ENCODE measurements at regions not wholly inside any gene's neighbourhood (a gene's known extent, or its start where the extent isn't known, plus 50 kb on each side); places are given as distances from the start of the nearest gene placed in this dataset.

DNA sequence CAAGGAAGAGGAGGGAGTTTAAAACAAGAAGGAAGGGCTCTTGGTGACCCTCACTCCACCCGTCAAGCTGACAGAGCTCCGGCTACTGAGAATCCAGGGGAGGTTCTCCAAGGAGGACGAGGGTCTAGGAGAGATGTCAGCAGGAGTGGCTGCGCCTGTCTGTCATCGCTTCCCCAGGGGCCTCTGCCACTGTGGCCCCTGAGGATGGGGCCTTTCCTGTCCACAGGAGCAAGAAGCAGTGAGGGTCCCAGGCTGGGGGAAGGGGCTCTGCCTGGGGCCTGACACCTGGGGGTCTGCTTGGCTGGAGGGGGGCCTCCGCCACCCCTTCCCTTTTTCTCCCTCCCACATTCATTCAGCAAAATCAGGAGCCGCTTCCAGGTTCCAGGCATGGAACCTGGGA lies 66.5 kb upstream of the TNRC6C start (continued):
- TF ChIP-seq, protein P1, sequence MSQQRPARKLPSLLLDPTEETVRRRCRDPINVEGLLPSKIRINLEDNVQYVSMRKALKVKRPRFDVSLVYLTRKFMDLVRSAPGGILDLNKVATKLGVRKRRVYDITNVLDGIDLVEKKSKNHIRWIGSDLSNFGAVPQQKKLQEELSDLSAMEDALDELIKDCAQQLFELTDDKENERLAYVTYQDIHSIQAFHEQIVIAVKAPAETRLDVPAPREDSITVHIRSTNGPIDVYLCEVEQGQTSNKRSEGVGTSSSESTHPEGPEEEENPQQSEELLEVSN (IDR thresholded peaks at IDR 0.05; ENCODE audit: borderline replicate concordance in 1 of 2, extremely low read depth in 1 of 2, insufficient read depth in 1 of 2, insufficient read length in 1 of 2, low read depth in 1 of 2, low read length in 1 of 2, poor library complexity in 1 of 2, severe bottlenecking in 1 of 2): no peak
- no peak for TF ChIP-seq BDP1 (IDR thresholded peaks at IDR 0.05; ENCODE audit: insufficient read depth, insufficient read length)

DNA sequence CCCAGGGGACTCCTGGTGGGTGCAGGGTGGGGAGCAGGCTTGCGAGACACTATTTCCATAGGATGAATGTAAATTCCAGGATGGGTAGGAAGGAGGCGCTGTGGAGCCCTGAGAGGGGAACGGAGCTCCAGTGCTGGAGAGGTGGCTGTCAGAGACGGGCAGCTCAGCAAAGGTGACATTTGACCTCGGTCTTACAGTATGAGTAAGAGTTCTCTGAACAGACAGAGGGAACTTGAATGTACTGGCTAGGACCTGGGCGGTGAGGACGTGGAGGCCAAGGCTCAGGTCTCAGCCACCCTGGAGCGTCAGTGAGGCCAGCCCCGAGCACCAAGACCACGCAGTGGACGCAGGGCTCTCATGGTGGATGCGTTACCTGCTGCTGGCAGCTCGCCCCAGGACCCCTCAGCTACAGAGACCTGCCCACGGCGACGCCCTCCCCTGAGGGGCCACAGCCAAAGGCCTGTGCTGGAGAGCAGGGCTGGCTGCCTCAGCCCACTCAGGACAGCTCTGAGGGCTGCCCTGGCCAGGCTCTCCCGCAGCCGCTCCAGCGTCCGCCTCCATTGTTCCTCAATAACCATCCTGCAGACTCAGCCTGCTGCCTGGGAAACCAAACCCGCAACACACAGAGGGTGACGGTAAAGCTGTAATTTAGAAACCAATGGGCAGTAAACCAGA lies 65.9 kb upstream of the TNRC6C start:
- POLR2A ChIA-PET: interaction anchor here (0.6 to 1.3 kb wide), 3 partner anchors 12 to 121 kb away, joined by 3 to 5 read pairs (median 3); no protein-coding TSS in a partner anchor
- WGBS (ENCODE audit: insufficient coverage, low coverage, missing lambda C conversion rate): 39% methylated on average over 22 of the region's 22 CpGs
- BruUV-seq (replicated peaks): no TSS peak
- Histone ChIP-seq H3K36me3 (ENCODE audit: control insufficient read depth, insufficient read depth, low read length) (no peaks in the 10 kb centered on the region), H3K27me3 (ENCODE audit: control insufficient read depth in 2 of 2, insufficient read depth in 2 of 2, low read length in 2 of 2) (peaks cover 18 to 52% of the 10 kb centered on the region in 2 experiments; a peak in 4 of 5 replicates), H3K4me3 (no peak overlapping the region), H3K9ac (ENCODE audit: insufficient read depth in 1 of 2, low read depth in 2 of 2, low read length in 2 of 2) (no peak overlapping the region), H3K4me2 (ENCODE audit: insufficient read depth, low read length) (0 out of 2 replicates have a peak overlapping the region, but pooled peaks have one; percentile 23), H3K9me3 (replicated peaks; ENCODE audit: control insufficient read depth, insufficient read depth, low read depth, low read length) (no peaks in the 10 kb centered on the region), H2AFZ (ENCODE audit: low read depth, low read length) (peak overlapping the region; percentile 60; the same call in 1 of the 2 replicates), H3K79me2 (ENCODE audit: control insufficient read depth, insufficient read depth, low read length) (no peaks in the 10 kb centered on the region), H3K27ac (ENCODE audit: extremely low read depth, low read depth, low read length) (no peak overlapping the region; the same call in 2 of the 3 replicates), H3K9me1 (ENCODE audit: control insufficient read depth, insufficient read depth, low read length) (no peaks in the 10 kb centered on the region), H4K20me1 (replicated peaks; ENCODE audit: control insufficient read depth, insufficient read depth, low read length) (0 out of 2 replicates have a peak, but pooled peaks cover 3% of the 10 kb centered on the region), H3K4me1 (replicated peaks in 1 of 2; ENCODE audit: control insufficient read depth in 2 of 2, insufficient read depth in 2 of 2, low read length in 2 of 2) (peaks cover 10 to 12% of the 10 kb centered on the region in 2 experiments)
- FAIRE-seq: peak; percentile 94
- peak; percentile 90 for ATAC-seq
- in situ Hi-C loops (cut with MboI): no loop called here
- CTCF ChIA-PET (ENCODE audit: low intra/inter-chr PET ratio): interaction anchor here (0.6 kb wide), 1 partner anchor 122 kb away, joined by 3 read pairs; no protein-coding TSS in a partner anchor
- DNase-seq (ENCODE audit: extremely low read depth in 1 of 4, low spot score in 3 of 4): peak; percentile 66 to 79 (median 76)
- intact Hi-C loops (cut with micrococcal nuclease): no loop called here
- TF ChIP-seq, protein P2, sequence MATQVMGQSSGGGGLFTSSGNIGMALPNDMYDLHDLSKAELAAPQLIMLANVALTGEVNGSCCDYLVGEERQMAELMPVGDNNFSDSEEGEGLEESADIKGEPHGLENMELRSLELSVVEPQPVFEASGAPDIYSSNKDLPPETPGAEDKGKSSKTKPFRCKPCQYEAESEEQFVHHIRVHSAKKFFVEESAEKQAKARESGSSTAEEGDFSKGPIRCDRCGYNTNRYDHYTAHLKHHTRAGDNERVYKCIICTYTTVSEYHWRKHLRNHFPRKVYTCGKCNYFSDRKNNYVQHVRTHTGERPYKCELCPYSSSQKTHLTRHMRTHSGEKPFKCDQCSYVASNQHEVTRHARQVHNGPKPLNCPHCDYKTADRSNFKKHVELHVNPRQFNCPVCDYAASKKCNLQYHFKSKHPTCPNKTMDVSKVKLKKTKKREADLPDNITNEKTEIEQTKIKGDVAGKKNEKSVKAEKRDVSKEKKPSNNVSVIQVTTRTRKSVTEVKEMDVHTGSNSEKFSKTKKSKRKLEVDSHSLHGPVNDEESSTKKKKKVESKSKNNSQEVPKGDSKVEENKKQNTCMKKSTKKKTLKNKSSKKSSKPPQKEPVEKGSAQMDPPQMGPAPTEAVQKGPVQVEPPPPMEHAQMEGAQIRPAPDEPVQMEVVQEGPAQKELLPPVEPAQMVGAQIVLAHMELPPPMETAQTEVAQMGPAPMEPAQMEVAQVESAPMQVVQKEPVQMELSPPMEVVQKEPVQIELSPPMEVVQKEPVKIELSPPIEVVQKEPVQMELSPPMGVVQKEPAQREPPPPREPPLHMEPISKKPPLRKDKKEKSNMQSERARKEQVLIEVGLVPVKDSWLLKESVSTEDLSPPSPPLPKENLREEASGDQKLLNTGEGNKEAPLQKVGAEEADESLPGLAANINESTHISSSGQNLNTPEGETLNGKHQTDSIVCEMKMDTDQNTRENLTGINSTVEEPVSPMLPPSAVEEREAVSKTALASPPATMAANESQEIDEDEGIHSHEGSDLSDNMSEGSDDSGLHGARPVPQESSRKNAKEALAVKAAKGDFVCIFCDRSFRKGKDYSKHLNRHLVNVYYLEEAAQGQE (IDR thresholded peaks at IDR 0.05; ENCODE audit: borderline replicate concordance): peak; percentile 80
- TF ChIP-seq, protein P2 (CRISPR knock-in tag; IDR thresholded peaks at IDR 0.05; ENCODE audit: low read depth): no peak
- TF ChIP-seq SNRNP70 (optimal IDR thresholded peaks at IDR 0.05; ENCODE audit: low read depth, low read length) (no peak), TRIM24 (IDR thresholded peaks at IDR 0.05) (no peak), MAZ (CRISPR knock-in tag; conservative IDR thresholded peaks at IDR 0.05 in 1 of 2, IDR thresholded peaks at IDR 0.05 in 1 of 2) (peak in 1 of 2 experiments; percentile 27; a peak in 2 of 4 replicates), DNMT1 (IDR thresholded peaks at IDR 0.05) (no peak), ZNF780A (CRISPR knock-in tag; IDR thresholded peaks at IDR 0.05) (no peak), CSDE1 (IDR thresholded peaks at IDR 0.05) (no peak), NCOA6 (IDR thresholded peaks at IDR 0.05) (no peak)
